Neural progenitor cell (in vitro differentiated cells): ENCODE measurements at regions not wholly inside any gene's neighbourhood (a gene's known extent, or its start where the extent isn't known, plus 50 kb on each side); places are given as distances from the start of the nearest gene placed in this dataset.

Experiments
- DNase-seq: peaks from one replicate; pipeline ENCODE4 v3.0.0-alpha.2; 2016; ENCODE audit warnings: low spot score
- H2AFZ ChIP-seq: fragments of 200-600 bp; sonication (generic); replicated peaks from 2 replicates; pipeline ENCODE4 v1.6.1; 2016; ENCODE audit warnings: antibody characterized with exemption
- H3F3A ChIP-seq: fragments of 200-600 bp; sonication (generic); 2 replicates; pipeline ENCODE4 v1.6.1; 2016; ENCODE audit warnings: antibody characterized with exemption, low read depth
- H3K27ac ChIP-seq: fragments of 200-600 bp; sonication (generic); 2 replicates; pipeline ENCODE4 v1.5.1; 2016; ENCODE audit warnings: mild to moderate bottlenecking
- H3K27me3 ChIP-seq: fragments of 200-600 bp; sonication (generic); 2 replicates; pipeline ENCODE4 v1.6.1; 2016; ENCODE audit warnings: mild to moderate bottlenecking, moderate library complexity
- H3K36me3 ChIP-seq: fragments of 200-600 bp; sonication (generic); 2 replicates; pipeline ENCODE4 v1.5.1; 2016
- H3K4me1 ChIP-seq: fragments of 200-600 bp; sonication (generic); 2 replicates; pipeline ENCODE4 v1.6.1; 2016; ENCODE audit warnings: mixed run types
- H3K4me2 ChIP-seq: fragments of 200-600 bp; sonication (generic); 2 replicates; pipeline ENCODE4 v1.6.1; 2016
- H3K4me3 ChIP-seq: fragments of 200-600 bp; sonication (generic); 2 replicates; pipeline ENCODE4 v1.5.1; 2016
- H3K79me2 ChIP-seq: fragments of 200-600 bp; sonication (generic); 2 replicates; pipeline ENCODE4 v1.6.1; 2016; ENCODE audit warnings: low read depth
- H3K9ac ChIP-seq: fragments of 200-600 bp; sonication (generic); 2 replicates; pipeline ENCODE4 v1.6.1; 2016
- H3K9me3 ChIP-seq: fragments of 200-600 bp; sonication (generic); 2 replicates; pipeline ENCODE4 v1.5.1; 2016; ENCODE audit warnings: low read depth
- H4K20me1 ChIP-seq: fragments of 200-600 bp; sonication (generic); 2 replicates; pipeline ENCODE4 v1.6.1; 2016; ENCODE audit warnings: low read depth
- H3K27ac Mint-ChIP-seq: 3 replicates; pipeline ENCODE4 v1.8.0; 2021; ENCODE audit warnings: mixed read lengths
- H3K27me3 Mint-ChIP-seq: 2 replicates; pipeline ENCODE4 v1.8.0; 2022; ENCODE audit warnings: low read depth, mild to moderate bottlenecking, inconsistent platforms, moderate library complexity, mixed read lengths; ENCODE audit not compliant: insufficient read depth
- H3K36me3 Mint-ChIP-seq: 3 replicates; pipeline ENCODE4 v1.8.0; 2021; ENCODE audit warnings: mixed read lengths
- H3K4me1 Mint-ChIP-seq: 3 replicates; pipeline ENCODE4 v1.8.0; 2021; ENCODE audit warnings: mixed read lengths
- H3K4me3 Mint-ChIP-seq: 3 replicates; pipeline ENCODE4 v1.8.0; 2021; ENCODE audit warnings: mild to moderate bottlenecking, moderate library complexity, mixed read lengths
- H3K9me3 Mint-ChIP-seq: 3 replicates; pipeline ENCODE4 v1.8.0; 2020; ENCODE audit warnings: mixed read lengths
- CTCF ChIP-seq: fragments of 200-600 bp; sonication (generic); IDR thresholded peaks from 2 replicates; pipeline ENCODE4 v1.5.1; 2017; ENCODE audit warnings: antibody characterized with exemption, mild to moderate bottlenecking
- EZH2 ChIP-seq: fragments of 200-600 bp; sonication (generic); IDR thresholded peaks from 2 replicates; pipeline ENCODE4 v1.6.1; 2017; ENCODE audit warnings: antibody characterized with exemption, mild to moderate bottlenecking, moderate library complexity
- EZH2phosphoT487 ChIP-seq: fragments of 200-600 bp; sonication (generic); IDR thresholded peaks from 2 replicates; pipeline ENCODE4 v1.6.1; 2017; ENCODE audit warnings: antibody characterized with exemption

DNA sequence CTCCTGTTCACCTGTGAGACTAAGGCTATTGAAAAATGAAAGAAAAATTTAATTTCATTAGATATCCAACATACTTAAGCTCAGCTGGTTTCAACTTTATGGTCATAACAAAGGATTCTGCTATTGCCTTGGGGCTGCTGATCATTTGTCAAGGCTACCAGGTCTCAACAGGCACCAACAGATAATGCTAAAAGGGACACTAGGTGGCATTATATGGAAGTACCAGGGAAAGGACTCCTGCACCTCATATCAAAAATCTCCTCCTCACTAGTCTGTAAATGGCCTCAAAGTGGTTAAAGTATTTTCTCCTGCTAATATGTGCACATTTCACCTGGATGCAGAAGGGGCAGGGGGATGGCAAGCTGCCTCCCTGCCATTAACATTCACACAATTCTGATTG, 167.9 kb upstream of the REG3A start:
- Mint-ChIP-seq H3K4me1 (peaks cover 9% of the 10 kb centered on the region), H3K36me3 (no peaks in the 10 kb centered on the region), H3K27ac (peak overlapping the region; percentile 8), H3K27me3 (peaks cover 6% of the 10 kb centered on the region), H3K9me3 (peaks cover 5% of the 10 kb centered on the region), H3K4me3 (no peak overlapping the region)
- Histone ChIP-seq H3K4me1 (peaks cover 8% of the 10 kb centered on the region), H3K27me3 (no peaks in the 10 kb centered on the region), H3K79me2 (no peaks in the 10 kb centered on the region), H3K9ac (no peak overlapping the region), H3K4me3 (no peak overlapping the region), H3F3A (no peaks in the 10 kb centered on the region), H3K27ac (no peak overlapping the region), H4K20me1 (no peaks in the 10 kb centered on the region), H3K4me2 (no peak overlapping the region), H3K36me3 (no peaks in the 10 kb centered on the region), H2AFZ (no peak overlapping the region), H3K9me3 (no peaks in the 10 kb centered on the region)
- TF ChIP-seq EZH2 = no peak
- TF ChIP-seq CTCF = peak; percentile 28
- DNase-seq = no peak

GRCh38 chr2:79320871-79321270, 161.3 kb upstream of the REG3A start:
- Histone ChIP-seq H3K4me1 (peaks cover 3% of the 10 kb centered on the region), H3K4me3 (no peak overlapping the region), H3K79me2 (no peaks in the 10 kb centered on the region), H3K36me3 (no peaks in the 10 kb centered on the region), H3F3A (no peaks in the 10 kb centered on the region), H3K4me2 (no peak overlapping the region), H3K9me3 (no peaks in the 10 kb centered on the region), H3K9ac (no peak overlapping the region), H3K27ac (no peak overlapping the region), H3K27me3 (no peaks in the 10 kb centered on the region), H2AFZ (no peak overlapping the region), H4K20me1 (no peaks in the 10 kb centered on the region)
- H3K9me3 Mint-ChIP-seq = peaks cover 5% of the 10 kb centered on the region
- no peak for DNase-seq
- H3K4me1 Mint-ChIP-seq = peaks cover 3% of the 10 kb centered on the region
- no peak overlapping the region for H3K27ac Mint-ChIP-seq
- no peaks in the 10 kb centered on the region for H3K36me3 Mint-ChIP-seq
- H3K27me3 Mint-ChIP-seq = peaks cover 4% of the 10 kb centered on the region
- TF ChIP-seq EZH2 (no peak), CTCF (no peak), EZH2phosphoT487 (no peak)
- no peak overlapping the region for H3K4me3 Mint-ChIP-seq

DNA sequence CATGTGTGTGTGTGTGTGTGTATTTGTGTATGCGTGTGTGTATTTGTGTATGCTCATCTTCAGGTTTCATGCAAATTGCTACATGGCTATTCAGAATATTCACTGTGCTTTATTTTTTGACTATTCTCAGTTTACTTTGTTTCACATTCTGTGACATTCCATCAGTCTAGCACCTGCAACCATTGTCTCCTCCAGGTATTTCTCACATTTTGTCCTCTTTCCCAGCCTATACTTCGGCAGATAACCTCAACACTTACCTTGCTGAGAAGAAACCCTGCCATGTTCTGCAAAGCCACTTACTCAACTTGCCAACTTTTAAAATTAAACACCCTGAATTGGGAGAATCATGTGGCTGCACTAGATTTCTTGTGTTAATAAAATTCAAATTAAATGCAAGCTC, 135.4 kb upstream of the REG3A start:
- Histone ChIP-seq H3K27me3 (no peaks in the 10 kb centered on the region), H2AFZ (no peak overlapping the region), H3K27ac (no peak overlapping the region), H3K36me3 (no peaks in the 10 kb centered on the region), H4K20me1 (no peaks in the 10 kb centered on the region), H3K79me2 (no peaks in the 10 kb centered on the region), H3K4me2 (no peak overlapping the region), H3K9me3 (no peaks in the 10 kb centered on the region), H3K4me3 (no peak overlapping the region), H3F3A (no peaks in the 10 kb centered on the region), H3K9ac (no peak overlapping the region), H3K4me1 (peaks cover 4% of the 10 kb centered on the region)
- TF ChIP-seq EZH2 = no peak
- no peak for TF ChIP-seq EZH2phosphoT487
- no peak for TF ChIP-seq CTCF
- no peak for DNase-seq
- no peak overlapping the region for H3K4me3 Mint-ChIP-seq
- peaks cover 13% of the 10 kb centered on the region for H3K4me1 Mint-ChIP-seq
- H3K9me3 Mint-ChIP-seq = no peaks in the 10 kb centered on the region
- no peaks in the 10 kb centered on the region for H3K27me3 Mint-ChIP-seq
- no peak overlapping the region for H3K27ac Mint-ChIP-seq
- no peaks in the 10 kb centered on the region for H3K36me3 Mint-ChIP-seq

DNA sequence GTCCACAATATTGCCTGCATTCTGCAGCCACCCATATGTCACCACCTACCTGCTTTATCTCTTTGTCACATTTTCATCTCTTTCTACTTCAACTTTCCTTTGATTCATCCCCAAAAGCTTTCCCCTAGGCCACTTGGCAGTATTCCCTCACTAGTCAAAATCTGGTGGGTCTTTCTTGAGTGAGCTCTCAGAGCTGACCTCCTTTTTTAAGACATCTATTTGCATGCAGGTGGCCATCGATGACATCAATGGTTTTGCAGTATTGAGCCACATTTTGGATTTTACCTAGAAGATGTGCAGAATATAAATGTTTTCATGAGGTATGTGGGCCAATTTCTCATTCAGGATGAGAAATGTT, 133.4 kb upstream of the REG3A start:
- H4K20me1 ChIP-seq = no peaks in the 10 kb centered on the region
- no peaks in the 10 kb centered on the region for H3K27me3 ChIP-seq
- no peak for DNase-seq
- H3K9me3 ChIP-seq = no peaks in the 10 kb centered on the region
- Mint-ChIP-seq H3K9me3 (peaks cover 14% of the 10 kb centered on the region), H3K27ac (no peak overlapping the region), H3K4me1 (peaks cover 13% of the 10 kb centered on the region), H3K27me3 (peaks cover 7% of the 10 kb centered on the region), H3K4me3 (no peak overlapping the region), H3K36me3 (peaks cover 7% of the 10 kb centered on the region)
- no peak overlapping the region for H3K4me2 ChIP-seq
- H3K36me3 ChIP-seq = no peaks in the 10 kb centered on the region
- H3K79me2 ChIP-seq = no peaks in the 10 kb centered on the region
- H3K4me3 ChIP-seq = no peak overlapping the region
- H3K27ac ChIP-seq = no peak overlapping the region
- H2AFZ ChIP-seq = no peak overlapping the region
- no peaks in the 10 kb centered on the region for H3K4me1 ChIP-seq
- H3F3A ChIP-seq = no peaks in the 10 kb centered on the region
- H3K9ac ChIP-seq = no peak overlapping the region
- no peak for TF ChIP-seq EZH2phosphoT487
- no peak for TF ChIP-seq EZH2
- no peak for TF ChIP-seq CTCF
